ENCODE measurements at regions not wholly inside any gene's neighbourhood (a gene's known extent, or its start where the extent isn't known, plus 50 kb on each side); places are given as distances from the start of the nearest gene placed in this dataset.
"Not testable (repeated sequence)": the region's sequence is repeated elsewhere in the genome, so short reads cannot be mapped to it uniquely, and the experiment has no call there.

DNA sequence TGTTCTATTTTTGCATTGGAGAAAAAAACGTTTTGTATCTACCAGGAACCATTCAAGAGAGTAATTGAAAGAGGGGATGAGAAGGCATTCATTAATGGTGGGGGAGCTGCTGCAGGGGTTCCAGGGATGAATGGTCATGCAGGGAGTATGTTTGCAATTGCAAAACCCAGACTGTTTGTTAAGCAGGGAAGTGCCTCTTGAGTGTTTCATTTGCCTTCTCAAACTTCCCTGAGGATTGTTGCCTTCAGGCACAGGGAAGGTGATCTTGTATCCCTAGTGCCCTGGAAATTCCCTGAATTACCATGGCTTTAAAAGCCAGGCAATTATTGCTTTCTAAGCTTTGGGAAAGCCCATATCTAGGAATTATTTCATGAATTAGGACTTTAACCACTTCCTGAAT lies 172.7 kb upstream of the NLGN4Y start:
- DNase-seq (no peak), ATAC-seq (no peak)
- H3K9me3 ChIP-seq = no peaks in the 10 kb centered on the region
- no peaks in the 10 kb centered on the region for H3K36me3 ChIP-seq
- TF ChIP-seq, protein P1, sequence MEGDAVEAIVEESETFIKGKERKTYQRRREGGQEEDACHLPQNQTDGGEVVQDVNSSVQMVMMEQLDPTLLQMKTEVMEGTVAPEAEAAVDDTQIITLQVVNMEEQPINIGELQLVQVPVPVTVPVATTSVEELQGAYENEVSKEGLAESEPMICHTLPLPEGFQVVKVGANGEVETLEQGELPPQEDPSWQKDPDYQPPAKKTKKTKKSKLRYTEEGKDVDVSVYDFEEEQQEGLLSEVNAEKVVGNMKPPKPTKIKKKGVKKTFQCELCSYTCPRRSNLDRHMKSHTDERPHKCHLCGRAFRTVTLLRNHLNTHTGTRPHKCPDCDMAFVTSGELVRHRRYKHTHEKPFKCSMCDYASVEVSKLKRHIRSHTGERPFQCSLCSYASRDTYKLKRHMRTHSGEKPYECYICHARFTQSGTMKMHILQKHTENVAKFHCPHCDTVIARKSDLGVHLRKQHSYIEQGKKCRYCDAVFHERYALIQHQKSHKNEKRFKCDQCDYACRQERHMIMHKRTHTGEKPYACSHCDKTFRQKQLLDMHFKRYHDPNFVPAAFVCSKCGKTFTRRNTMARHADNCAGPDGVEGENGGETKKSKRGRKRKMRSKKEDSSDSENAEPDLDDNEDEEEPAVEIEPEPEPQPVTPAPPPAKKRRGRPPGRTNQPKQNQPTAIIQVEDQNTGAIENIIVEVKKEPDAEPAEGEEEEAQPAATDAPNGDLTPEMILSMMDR (IDR thresholded peaks at IDR 0.05) = no peak
- intact Hi-C loops (cut with DNase I) = no loop called here
- no peak overlapping the region for H3K4me3 ChIP-seq
- H3K27me3 ChIP-seq = no peaks in the 10 kb centered on the region
- no peaks in the 10 kb centered on the region for H3K4me1 ChIP-seq
- H3K27ac ChIP-seq = no peak overlapping the region

DNA sequence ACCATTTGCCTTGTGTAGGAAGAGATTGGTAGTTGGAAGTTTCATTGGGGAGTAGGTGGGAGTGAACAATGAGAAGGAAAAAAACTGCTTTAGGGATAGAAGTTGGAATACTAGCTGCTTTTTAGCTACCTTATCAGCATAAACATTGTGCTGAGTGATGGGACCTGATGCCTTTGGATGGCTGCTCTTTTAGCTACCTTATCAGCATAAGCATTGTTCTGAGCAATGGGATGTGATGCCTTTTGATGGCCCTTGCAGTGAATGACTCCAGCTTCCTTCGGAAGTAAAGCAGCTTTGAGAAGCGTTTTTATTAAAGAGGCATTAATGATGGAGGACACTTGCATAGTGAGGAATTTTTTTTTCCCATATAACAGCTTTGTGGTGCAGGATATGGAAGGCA lies 168.2 kb upstream of the NLGN4Y start:
- ATAC-seq = no peak

DNA sequence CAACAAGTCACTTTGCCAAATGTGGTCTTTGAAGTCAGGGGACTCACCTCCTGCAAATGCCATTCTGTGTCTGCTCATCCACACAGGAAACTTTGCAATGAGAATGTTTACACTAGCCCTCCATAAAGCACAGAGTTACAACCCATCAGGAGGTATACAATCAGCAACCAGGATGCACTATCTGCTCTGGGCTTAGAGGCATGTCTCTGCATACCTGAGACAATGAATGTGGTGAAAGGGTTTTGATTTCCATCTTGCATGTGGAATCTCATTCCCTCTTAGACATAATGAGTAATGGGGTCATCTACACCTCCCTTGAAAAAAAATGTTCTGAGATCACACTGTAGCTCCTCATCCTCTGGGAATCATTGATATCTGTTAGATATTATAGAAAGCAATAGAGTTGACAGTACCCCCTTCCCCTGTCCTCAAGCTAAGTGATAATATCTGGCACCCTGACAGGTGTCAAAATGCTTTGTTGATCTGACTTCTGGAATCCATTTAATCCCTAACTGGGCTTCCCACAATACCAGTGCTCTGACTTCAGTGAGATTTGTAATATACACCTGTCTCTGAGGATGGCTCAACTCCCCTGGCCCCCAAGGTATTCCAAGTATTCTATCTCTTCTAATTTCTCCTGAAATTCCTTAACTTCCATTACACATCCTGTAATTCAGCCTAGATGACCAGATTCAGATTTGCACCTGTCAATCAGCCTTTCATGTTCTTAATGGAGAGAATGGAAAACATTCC lies 163.4 kb upstream of the NLGN4Y start:
- Histone ChIP-seq H3K36me3 (no peaks in the 10 kb centered on the region), H3K4me1 (no peaks in the 10 kb centered on the region), H3K4me3 (no peak overlapping the region), H3K27me3 (no peaks in the 10 kb centered on the region), H3K27ac (no peak overlapping the region), H3K9me3 (no peaks in the 10 kb centered on the region)
- ATAC-seq = no peak
- TF ChIP-seq, protein P1 (IDR thresholded peaks at IDR 0.05) = no peak
- intact Hi-C loops (cut with DNase I) = no loop called here
- no peak for DNase-seq

More for the DNA sequence above, 168.2 kb upstream of the NLGN4Y start:
- H3K4me3 ChIP-seq = no peak overlapping the region
- no peaks in the 10 kb centered on the region for H3K4me1 ChIP-seq
- no peak overlapping the region for H3K27ac ChIP-seq
- H3K27me3 ChIP-seq = no peaks in the 10 kb centered on the region
- TF ChIP-seq, protein P1 (IDR thresholded peaks at IDR 0.05) = no peak
- DNase-seq = no peak
- H3K9me3 ChIP-seq = no peaks in the 10 kb centered on the region
- no peaks in the 10 kb centered on the region for H3K36me3 ChIP-seq
- intact Hi-C loops (cut with DNase I) = no loop called here

DNA sequence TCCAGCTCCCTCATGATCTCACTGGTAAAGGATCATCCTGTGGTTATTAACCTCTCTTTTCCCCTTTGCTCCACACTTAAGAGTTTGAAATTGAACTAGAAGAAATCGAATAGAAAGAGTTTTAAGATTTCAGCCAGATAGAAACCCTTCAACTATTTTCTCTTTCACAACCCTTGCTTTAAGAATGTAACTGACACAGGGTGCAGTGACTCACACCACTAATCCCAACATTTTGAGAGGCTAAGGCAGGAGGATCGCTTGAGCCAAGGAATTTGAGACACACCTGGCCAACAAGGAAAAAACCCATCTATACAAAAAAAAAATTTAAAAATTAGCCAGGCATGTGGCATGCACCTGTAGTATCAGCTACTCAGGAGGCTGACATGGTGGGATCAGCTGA lies 150.7 kb upstream of the NLGN4Y start:
- Histone ChIP-seq H3K27me3 (no peaks in the 10 kb centered on the region), H3K27ac (no peak overlapping the region)
- ATAC-seq = no peak

DNA sequence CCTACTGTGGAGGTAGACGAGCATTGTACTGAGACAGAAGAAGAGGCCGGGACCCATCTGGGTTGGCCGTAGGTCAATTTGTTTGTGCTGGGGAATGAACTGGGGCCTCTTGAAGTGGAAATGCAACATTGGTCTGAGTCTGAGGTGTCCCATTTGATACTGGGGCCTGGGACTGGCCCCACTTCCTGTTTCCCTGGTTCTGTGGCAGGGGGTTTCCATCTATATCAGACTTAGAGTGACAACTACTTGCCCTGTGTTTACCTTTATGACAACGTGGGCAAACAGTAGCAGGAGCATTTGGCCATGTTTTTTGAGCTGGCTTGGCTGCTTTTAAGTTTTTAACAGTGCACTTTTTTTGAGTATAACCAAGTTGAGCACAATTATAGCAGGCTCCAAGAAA lies 146.1 kb upstream of the NLGN4Y start:
- intact Hi-C loops (cut with DNase I) = no loop called here
- Histone ChIP-seq H3K27me3 (no peaks in the 10 kb centered on the region), H3K27ac (no peak overlapping the region), H3K9me3 (no peaks in the 10 kb centered on the region), H3K4me1 (no peaks in the 10 kb centered on the region), H3K36me3 (no peaks in the 10 kb centered on the region), H3K4me3 (no peak overlapping the region)
- TF ChIP-seq, protein P1 (IDR thresholded peaks at IDR 0.05) = no peak
- DNase-seq = no peak
- no peak for ATAC-seq

More for the DNA sequence above, 150.7 kb upstream of the NLGN4Y start:
- Histone ChIP-seq H3K4me3 (no peak overlapping the region), H3K36me3 (no peaks in the 10 kb centered on the region), H3K9me3 (no peaks in the 10 kb centered on the region), H3K4me1 (no peaks in the 10 kb centered on the region)
- DNase-seq = no peak
- intact Hi-C loops (cut with DNase I) = no loop called here
- TF ChIP-seq, protein P1 (IDR thresholded peaks at IDR 0.05) = no peak

DNA sequence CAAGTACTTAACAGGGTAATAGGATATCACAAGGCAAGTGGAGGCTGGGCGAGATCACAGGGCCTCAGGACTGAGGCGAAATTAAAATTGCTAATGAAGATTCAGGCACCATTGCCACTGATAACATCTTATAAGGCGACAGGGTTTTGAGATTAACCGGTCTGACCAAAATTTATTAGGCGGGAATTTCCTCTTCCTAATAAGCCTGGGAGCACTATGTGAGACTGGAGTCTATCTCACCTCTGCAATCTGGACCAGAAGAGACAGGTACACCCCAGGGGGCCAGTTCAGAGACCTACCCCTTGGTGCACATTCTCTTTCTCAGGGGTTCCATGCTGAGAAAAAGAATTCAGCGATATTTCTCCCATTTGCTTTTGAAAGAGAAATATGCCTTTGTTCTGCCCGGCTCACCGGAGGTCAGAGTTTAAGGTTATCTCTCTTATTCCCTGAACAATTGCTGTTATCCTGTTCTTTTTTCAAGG lies 113.7 kb upstream of the NLGN4Y start:
- DNase-seq; H3K4me1 ChIP-seq; H3K27ac ChIP-seq; ATAC-seq; H3K27me3 ChIP-seq; H3K9me3 ChIP-seq; H3K36me3 ChIP-seq; intact Hi-C loops (cut with DNase I); H3K4me3 ChIP-seq: not testable (repeated sequence)
